SK-N-SH (cell line): ENCODE measurements at regions not wholly inside any gene's neighbourhood (a gene's known extent, or its start where the extent isn't known, plus 50 kb on each side); places are given as distances from the start of the nearest gene placed in this dataset.

Experiments used
- CTCF ChIA-PET: fragments of 300-600, 350-600 bp; formaldehyde crosslinking; extraction: SDS; loops from one replicate; lab custom pipeline; 2021; lab: Yijun Ruan, JAX
- POLR2A ChIA-PET: fragments of 350-600 bp; sonication (Branson Sonifier 250); formaldehyde crosslinking; extraction: SDS; loops from one replicate; lab custom pipeline; 2020; ENCODE audit warnings: antibody characterized with exemption, inconsistent platforms; lab: Yijun Ruan, JAX
- DNase-seq: peaks from one replicate; pipeline ENCODE4 v3.0.0; 2012
- H2AFZ ChIP-seq: fragments of 200-600 bp; sonication (generic); 2 replicates; pipeline ENCODE4 v1.8.1; 2016; ENCODE audit warnings: antibody characterized with exemption, mild to moderate bottlenecking, low read depth
- H3F3A ChIP-seq: fragments of 200-600 bp; sonication (generic); replicated peaks from 2 replicates; pipeline ENCODE3; 2016; ENCODE audit warnings: antibody characterized with exemption, mild to moderate bottlenecking; ENCODE audit not compliant: insufficient read depth
- H3K27ac ChIP-seq, 2 experiments: fragments of 200-500 bp in 1 of 2; fragments of 200-600 bp in 1 of 2; sonication (Bioruptor generic) in 1 of 2; sonication (generic), shearing (Covaris generic) in 1 of 2; 2 replicates each; pipeline versions ENCODE4 v1.5.1 to v1.6.1; 2014 to 2016; ENCODE audit warnings: low read depth in 2 of 2, inconsistent platforms in 1 of 2, low read length in 1 of 2, mild to moderate bottlenecking in 1 of 2, mixed read lengths in 1 of 2
- H3K27me3 ChIP-seq: fragments of 200-600 bp; sonication (generic), shearing (Covaris generic); 2 replicates; pipeline ENCODE4 v1.6.1; 2016; ENCODE audit warnings: mixed run types; ENCODE audit not compliant: insufficient read depth
- H3K36me3 ChIP-seq, 2 experiments: fragments of 200-500 bp in 1 of 2; fragments of 200-600 bp in 1 of 2; sonication (Bioruptor generic) in 1 of 2; sonication (generic) in 1 of 2; replicated peaks in 1 of 2; 2 replicates each; pipeline versions ENCODE3 to v1.5.1; 2014 to 2016; ENCODE audit warnings: low read length in 1 of 2, mild to moderate bottlenecking in 1 of 2; ENCODE audit not compliant: insufficient read depth in 2 of 2, control insufficient read depth in 1 of 2
- H3K4me1 ChIP-seq, 2 experiments: fragments of 200-500 bp in 1 of 2; fragments of 200-600 bp in 1 of 2; sonication (Bioruptor generic) in 1 of 2; sonication (generic), shearing (Covaris generic) in 1 of 2; 2 replicates each; pipeline versions ENCODE4 v1.5.1 to v1.6.1; 2014 to 2016; ENCODE audit warnings: low read depth in 1 of 2, low read length in 1 of 2, mixed run types in 1 of 2; ENCODE audit not compliant: insufficient read depth in 2 of 2, control insufficient read depth in 1 of 2
- H3K4me2 ChIP-seq: fragments of 200-600 bp; sonication (generic), shearing (Covaris generic); 2 replicates; pipeline ENCODE4 v1.6.1; 2017; ENCODE audit warnings: mixed run types
- H3K4me3 ChIP-seq, 2 experiments: fragments of 200-500 bp in 1 of 2; fragments of 200-600 bp in 1 of 2; sonication (Bioruptor generic) in 1 of 2; sonication (generic), shearing (Covaris generic) in 1 of 2; 2 replicates each; pipeline versions ENCODE4 v1.5.1 to v1.8.1; 2014 to 2016; ENCODE audit warnings: low read depth in 2 of 2, inconsistent platforms in 1 of 2, low read length in 1 of 2, mild to moderate bottlenecking in 1 of 2, mixed read lengths in 1 of 2, moderate library complexity in 1 of 2
- H3K79me2 ChIP-seq: fragments of 200-600 bp; sonication (generic); 2 replicates; pipeline ENCODE4 v1.8.1; 2017; ENCODE audit warnings: mild to moderate bottlenecking; ENCODE audit not compliant: insufficient read depth
- H3K9ac ChIP-seq: fragments of 200-600 bp; sonication (generic); 2 replicates; pipeline ENCODE4 v1.6.1; 2017; ENCODE audit warnings: mixed run types
- H3K9me2 ChIP-seq: fragments of 200-600 bp; sonication (generic); 2 replicates; pipeline ENCODE4 v1.6.1; 2017; ENCODE audit warnings: mixed run types
- H3K9me3 ChIP-seq: fragments of 200-600 bp; sonication (generic); 2 replicates; pipeline ENCODE4 v1.6.1; 2017; ENCODE audit warnings: mixed run types, mild to moderate bottlenecking, moderate library complexity
- H4K20me1 ChIP-seq: fragments of 200-600 bp; sonication (generic); 2 replicates; pipeline ENCODE4 v1.6.1; 2017; ENCODE audit warnings: mild to moderate bottlenecking, mixed run types; ENCODE audit not compliant: insufficient read depth
- CHD2 ChIP-seq: fragments of 150-350 bp; IDR thresholded peaks from 2 replicates; pipeline ENCODE4 v1.6.1; 2018; ENCODE audit warnings: low read length; ENCODE audit not compliant: partially characterized antibody
- CTCF ChIP-seq: fragments of 200-600 bp; sonication (generic); IDR thresholded peaks from 2 replicates; pipeline ENCODE4 v1.6.1; 2017; ENCODE audit warnings: antibody characterized with exemption, mild to moderate bottlenecking, moderate library complexity
- FOXM1 ChIP-seq: IDR thresholded peaks from 2 replicates; pipeline ENCODE4 v1.4.0; 2012; ENCODE audit warnings: low read depth, mild to moderate bottlenecking
- JUND ChIP-seq: IDR thresholded peaks from 2 replicates; pipeline ENCODE4 v1.4.0; 2012
- NFIC ChIP-seq: IDR thresholded peaks from 2 replicates; pipeline ENCODE4 v1.4.0; 2012; ENCODE audit warnings: borderline replicate concordance
- SMC3 ChIP-seq: IDR thresholded peaks from 2 replicates; pipeline ENCODE4 v1.6.1; 2012; ENCODE audit warnings: low read depth, low read length, improper control_type of control experiment
- TCF12 ChIP-seq: IDR thresholded peaks from 2 replicates; pipeline ENCODE4 v1.4.0; 2012
- WGBS: methylation state at CpG from one replicate; pipeline ENCODE4 v1.1.6; 2017; ENCODE audit warnings: low lambda C conversion rate; 5-methylcytosine and 5-hydroxymethylcytosine counted together
- TF ChIP-seq, protein P1 (sequence below): fragments of 150-350 bp; IDR thresholded peaks from 2 replicates; pipeline ENCODE4 v1.6.1; 2016; ENCODE audit warnings: mild to moderate bottlenecking, low read depth, low read length
- TF ChIP-seq, protein P2 (sequence below): IDR thresholded peaks from 2 replicates; pipeline ENCODE4 v1.6.1; 2012; ENCODE audit warnings: mild to moderate bottlenecking, low read depth, low read length, moderate library complexity

DNA sequence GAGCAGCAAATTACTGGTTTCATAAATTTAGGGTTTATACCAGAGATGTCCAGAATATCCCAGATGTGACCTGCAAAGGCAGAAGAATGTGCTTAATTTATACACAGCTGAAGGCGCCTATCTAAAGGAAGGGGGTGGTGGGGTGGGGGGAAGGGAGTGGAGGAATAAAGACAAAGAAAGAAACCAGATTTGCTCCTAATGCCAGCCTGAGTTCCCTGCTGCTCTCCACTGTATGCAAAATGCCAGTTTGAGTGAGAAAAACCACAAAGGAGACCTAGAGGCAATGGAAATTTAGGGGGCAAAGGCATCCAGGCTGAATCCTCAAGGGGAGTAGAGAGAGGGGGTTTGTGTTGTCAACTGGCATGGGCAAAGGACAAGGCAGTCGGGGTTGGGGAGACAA, 161.5 kb upstream of the TOX3 start:
- Histone ChIP-seq H3K36me3 (no peaks in the 10 kb centered on the region), H3K4me3 (no peak overlapping the region), H3F3A (no peaks in the 10 kb centered on the region), H3K27me3 (no peaks in the 10 kb centered on the region), H3K27ac (no peak overlapping the region), H3K9me3 (no peaks in the 10 kb centered on the region), H4K20me1 (no peaks in the 10 kb centered on the region), H3K9ac (no peak overlapping the region), H3K4me2 (no peak overlapping the region), H3K9me2 (no peaks in the 10 kb centered on the region), H3K79me2 (no peaks in the 10 kb centered on the region), H3K4me1 (peaks cover 0 to 4% of the 10 kb centered on the region in 2 experiments; a peak in 1 of 4 replicates), H2AFZ (no peak overlapping the region)
- ChIA-PET CTCF (no interaction called here), POLR2A (no interaction called here)
- TF ChIP-seq, protein P1, sequence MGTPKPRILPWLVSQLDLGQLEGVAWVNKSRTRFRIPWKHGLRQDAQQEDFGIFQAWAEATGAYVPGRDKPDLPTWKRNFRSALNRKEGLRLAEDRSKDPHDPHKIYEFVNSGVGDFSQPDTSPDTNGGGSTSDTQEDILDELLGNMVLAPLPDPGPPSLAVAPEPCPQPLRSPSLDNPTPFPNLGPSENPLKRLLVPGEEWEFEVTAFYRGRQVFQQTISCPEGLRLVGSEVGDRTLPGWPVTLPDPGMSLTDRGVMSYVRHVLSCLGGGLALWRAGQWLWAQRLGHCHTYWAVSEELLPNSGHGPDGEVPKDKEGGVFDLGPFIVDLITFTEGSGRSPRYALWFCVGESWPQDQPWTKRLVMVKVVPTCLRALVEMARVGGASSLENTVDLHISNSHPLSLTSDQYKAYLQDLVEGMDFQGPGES: no peak
- TF ChIP-seq TCF12 (no peak), SMC3 (no peak), CHD2 (no peak), CTCF (no peak), FOXM1 (no peak), JUND (no peak), NFIC (no peak)
- DNase-seq: no peak
- 13% methylated on average over 2 of the region's 2 CpGs for WGBS

- H3K9ac ChIP-seq: no peak overlapping the region
- no peaks in the 10 kb centered on the region for H3K27me3 ChIP-seq
- 6% methylated on average over 3 of the region's 3 CpGs for WGBS
- no peaks in the 10 kb centered on the region for H3K9me2 ChIP-seq
- H3K36me3 ChIP-seq: no peaks in the 10 kb centered on the region
- no peaks in the 10 kb centered on the region for H3F3A ChIP-seq
- no peak overlapping the region for H3K4me2 ChIP-seq
- no peaks in the 10 kb centered on the region for H3K79me2 ChIP-seq
- CTCF ChIA-PET: no interaction called here
- POLR2A ChIA-PET: no interaction called here
- no peak overlapping the region for H2AFZ ChIP-seq
- H3K27ac ChIP-seq: no peak overlapping the region
- TF ChIP-seq, protein P2, sequence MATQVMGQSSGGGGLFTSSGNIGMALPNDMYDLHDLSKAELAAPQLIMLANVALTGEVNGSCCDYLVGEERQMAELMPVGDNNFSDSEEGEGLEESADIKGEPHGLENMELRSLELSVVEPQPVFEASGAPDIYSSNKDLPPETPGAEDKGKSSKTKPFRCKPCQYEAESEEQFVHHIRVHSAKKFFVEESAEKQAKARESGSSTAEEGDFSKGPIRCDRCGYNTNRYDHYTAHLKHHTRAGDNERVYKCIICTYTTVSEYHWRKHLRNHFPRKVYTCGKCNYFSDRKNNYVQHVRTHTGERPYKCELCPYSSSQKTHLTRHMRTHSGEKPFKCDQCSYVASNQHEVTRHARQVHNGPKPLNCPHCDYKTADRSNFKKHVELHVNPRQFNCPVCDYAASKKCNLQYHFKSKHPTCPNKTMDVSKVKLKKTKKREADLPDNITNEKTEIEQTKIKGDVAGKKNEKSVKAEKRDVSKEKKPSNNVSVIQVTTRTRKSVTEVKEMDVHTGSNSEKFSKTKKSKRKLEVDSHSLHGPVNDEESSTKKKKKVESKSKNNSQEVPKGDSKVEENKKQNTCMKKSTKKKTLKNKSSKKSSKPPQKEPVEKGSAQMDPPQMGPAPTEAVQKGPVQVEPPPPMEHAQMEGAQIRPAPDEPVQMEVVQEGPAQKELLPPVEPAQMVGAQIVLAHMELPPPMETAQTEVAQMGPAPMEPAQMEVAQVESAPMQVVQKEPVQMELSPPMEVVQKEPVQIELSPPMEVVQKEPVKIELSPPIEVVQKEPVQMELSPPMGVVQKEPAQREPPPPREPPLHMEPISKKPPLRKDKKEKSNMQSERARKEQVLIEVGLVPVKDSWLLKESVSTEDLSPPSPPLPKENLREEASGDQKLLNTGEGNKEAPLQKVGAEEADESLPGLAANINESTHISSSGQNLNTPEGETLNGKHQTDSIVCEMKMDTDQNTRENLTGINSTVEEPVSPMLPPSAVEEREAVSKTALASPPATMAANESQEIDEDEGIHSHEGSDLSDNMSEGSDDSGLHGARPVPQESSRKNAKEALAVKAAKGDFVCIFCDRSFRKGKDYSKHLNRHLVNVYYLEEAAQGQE: no peak
- no peak for TF ChIP-seq CTCF
- no peaks in the 10 kb centered on the region for H4K20me1 ChIP-seq
- H3K4me1 ChIP-seq: peaks cover 0 to 4% of the 10 kb centered on the region in 2 experiments; a peak in 1 of 4 replicates
- no peaks in the 10 kb centered on the region for H3K9me3 ChIP-seq
- DNase-seq: no peak
- no peak overlapping the region for H3K4me3 ChIP-seq
Observed at GRCh38 chr16:52707676-52708337, 160.9 kb upstream of the TOX3 start.
